PFSK-1 (cell line): ENCODE measurements at regions not wholly inside any gene's neighbourhood (a gene's known extent, or its start where the extent isn't known, plus 50 kb on each side); places are given as distances from the start of the nearest gene placed in this dataset.

Experiments used
- FOXP2 ChIP-seq: optimal IDR thresholded peaks from 2 replicates; pipeline ENCODE3; 2011; ENCODE audit warnings: borderline replicate concordance, control low read depth, inconsistent platforms; ENCODE audit not compliant: insufficient read depth; ENCODE audit errors: extremely low read length, extremely low read depth
- POLR2AphosphoS5 ChIP-seq: IDR thresholded peaks from 2 replicates; pipeline ENCODE4 v1.6.1; 2012; ENCODE audit warnings: low read depth, mild to moderate bottlenecking, control low read depth, low read length, moderate library complexity
- REST ChIP-seq, 2 experiments: IDR thresholded peaks; 2 replicates each; pipeline versions ENCODE4 v1.6.1 to v1.8.0; 2011 to 2012; ENCODE audit warnings: low read depth in 2 of 2, low read length in 2 of 2, control low read depth in 1 of 2, inconsistent platforms in 1 of 2, mild to moderate bottlenecking in 1 of 2, moderate library complexity in 1 of 2; ENCODE audit not compliant: insufficient read depth in 1 of 2
- SIN3A ChIP-seq: IDR thresholded peaks from 2 replicates; pipeline ENCODE4 v1.6.1; 2012; ENCODE audit warnings: mild to moderate bottlenecking, low read length, moderate library complexity, borderline replicate concordance; ENCODE audit not compliant: insufficient read depth
- TAF1 ChIP-seq: IDR thresholded peaks from 2 replicates; pipeline ENCODE4 v1.6.1; 2012; ENCODE audit warnings: low read length, control low read depth, borderline replicate concordance; ENCODE audit not compliant: insufficient read depth

DNA sequence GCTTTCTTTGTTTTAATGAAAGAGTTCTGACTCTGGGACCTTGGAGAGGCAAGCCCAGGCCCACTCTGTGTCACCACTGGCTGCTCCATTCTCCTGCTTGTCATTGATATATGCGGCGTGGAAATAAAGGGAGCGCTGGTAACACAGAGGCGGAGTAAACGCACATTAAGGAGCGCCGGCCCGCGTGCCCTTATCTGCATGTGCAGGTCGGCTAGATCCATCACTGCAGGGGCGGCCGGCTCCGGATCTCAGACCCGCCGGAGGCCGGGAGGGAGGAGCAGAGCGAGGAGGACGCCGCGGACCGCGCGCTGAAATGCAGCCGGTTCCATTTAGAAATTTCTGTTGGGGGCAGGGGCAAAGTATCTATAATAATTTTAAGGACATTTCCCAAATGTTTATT, 70.8 kb downstream of the MRPL36 start:
- TF ChIP-seq REST (IDR thresholded peaks at IDR 0.05; ENCODE audit: insufficient read depth in 1 of 2, low read depth in 2 of 2, low read length in 2 of 2), result no peak
- no peak for TF ChIP-seq SIN3A
- TF ChIP-seq POLR2AphosphoS5, result no peak
- TF ChIP-seq FOXP2, result no peak
- TF ChIP-seq TAF1, result no peak

- TF ChIP-seq TAF1 (no peak), POLR2AphosphoS5 (no peak), FOXP2 (no peak)
Measured at GRCh38 chr5:1727571-1727970, 72.1 kb downstream of the MRPL36 start.

- no peak for TF ChIP-seq TAF1
- TF ChIP-seq FOXP2, result no peak
- no peak for TF ChIP-seq SIN3A
- no peak for TF ChIP-seq POLR2AphosphoS5
- TF ChIP-seq REST (IDR thresholded peaks at IDR 0.05; ENCODE audit: insufficient read depth in 1 of 2, low read depth in 2 of 2, low read length in 2 of 2), result no peak
Measured at GRCh38 chr5:1726956-1727355, 72.7 kb downstream of the MRPL36 start.

GRCh38 chr5:1726469-1726865, 73.2 kb downstream of the MRPL36 start:
- TF ChIP-seq REST (IDR thresholded peaks at IDR 0.05; ENCODE audit: insufficient read depth in 1 of 2, low read depth in 2 of 2, low read length in 2 of 2) (no peak), POLR2AphosphoS5 (no peak), FOXP2 (no peak), SIN3A (no peak), TAF1 (no peak)

GRCh38 chr5:1725641-1726468, 73.8 kb downstream of the MRPL36 start:
- TF ChIP-seq SIN3A, result no peak
- no peak for TF ChIP-seq REST (IDR thresholded peaks at IDR 0.05; ENCODE audit: insufficient read depth in 1 of 2, low read depth in 2 of 2, low read length in 2 of 2)
- TF ChIP-seq POLR2AphosphoS5, result no peak
- no peak for TF ChIP-seq FOXP2
- TF ChIP-seq TAF1, result no peak
